GM23248 (cell line): ENCODE measurements at regions not wholly inside any gene's neighbourhood (a gene's known extent, or its start where the extent isn't known, plus 50 kb on each side); places are given as distances from the start of the nearest gene placed in this dataset.

ENCODE experiments used
- DNase-seq: peaks from one replicate; pipeline ENCODE4 v3.0.0-alpha.2; 2015
- H2AFZ ChIP-seq: fragments of 200-600 bp; sonication (generic); 2 replicates; pipeline ENCODE4 v1.6.1; 2016; ENCODE audit warnings: antibody characterized with exemption
- H3F3A ChIP-seq: fragments of 200-600 bp; sonication (generic); 2 replicates; pipeline ENCODE4 v1.6.1; 2016; ENCODE audit warnings: mild to moderate bottlenecking, antibody characterized with exemption, mixed run types; ENCODE audit not compliant: insufficient read depth
- H3K27ac ChIP-seq: fragments of 200-600 bp; sonication (generic); 2 replicates; pipeline ENCODE4 v1.5.1; 2016; ENCODE audit warnings: mild to moderate bottlenecking
- H3K27me3 ChIP-seq: fragments of 200-600 bp; sonication (generic); replicated peaks from 2 replicates; pipeline ENCODE4 v1.6.1; 2016; ENCODE audit warnings: mild to moderate bottlenecking; ENCODE audit not compliant: insufficient read depth
- H3K36me3 ChIP-seq: fragments of 200-600 bp; sonication (generic); 2 replicates; pipeline ENCODE4 v1.6.1; 2016; ENCODE audit warnings: low read depth, mild to moderate bottlenecking
- H3K4me1 ChIP-seq: fragments of 200-600 bp; sonication (generic); 2 replicates; pipeline ENCODE4 v1.6.1; 2016; ENCODE audit warnings: mild to moderate bottlenecking; ENCODE audit not compliant: insufficient read depth
- H3K4me2 ChIP-seq: fragments of 200-600 bp; sonication (generic); one replicate; pipeline ENCODE4 v1.6.1; 2016; ENCODE audit warnings: mild to moderate bottlenecking; ENCODE audit not compliant: unreplicated experiment
- H3K4me3 ChIP-seq: fragments of 200-600 bp; sonication (generic); 2 replicates; pipeline ENCODE4 v1.5.1; 2016; ENCODE audit warnings: mild to moderate bottlenecking
- H3K79me2 ChIP-seq: fragments of 200-600 bp; sonication (generic); 2 replicates; pipeline ENCODE4 v1.6.1; 2016; ENCODE audit warnings: mild to moderate bottlenecking; ENCODE audit not compliant: insufficient read depth
- H3K9ac ChIP-seq: fragments of 200-600 bp; sonication (generic); 2 replicates; pipeline ENCODE4 v1.6.1; 2016; ENCODE audit warnings: mild to moderate bottlenecking
- H3K9me2 ChIP-seq: fragments of 200-600 bp; sonication (generic); 2 replicates; pipeline ENCODE4 v1.6.1; 2016; ENCODE audit warnings: mixed run types, mild to moderate bottlenecking, moderate library complexity; ENCODE audit not compliant: insufficient read depth
- H3K9me3 ChIP-seq: fragments of 200-600 bp; sonication (generic); one replicate; pipeline ENCODE4 v1.6.1; 2017; ENCODE audit warnings: low read depth
- H4K20me1 ChIP-seq: fragments of 200-600 bp; sonication (generic); 2 replicates; pipeline ENCODE4 v1.6.0; 2016; ENCODE audit not compliant: insufficient read depth
- EZH2 ChIP-seq: fragments of 200-600 bp; sonication (generic); IDR thresholded peaks from 2 replicates; pipeline ENCODE4 v1.6.1; 2018; ENCODE audit warnings: antibody characterized with exemption, mild to moderate bottlenecking; ENCODE audit not compliant: insufficient read depth, poor library complexity, severe bottlenecking
- EZH2phosphoT487 ChIP-seq: fragments of 200-600 bp; sonication (generic); IDR thresholded peaks from 2 replicates; pipeline ENCODE4 v1.6.1; 2018; ENCODE audit warnings: antibody characterized with exemption, moderate library complexity, mild to moderate bottlenecking, low read depth; ENCODE audit not compliant: insufficient read depth
- WGBS, 2 experiments: methylation state at CpG; one replicate each; pipeline ENCODE4 v1.1.6; 2015 to 2017; ENCODE audit warnings: low lambda C conversion rate in 2 of 2, low coverage in 1 of 2; ENCODE audit errors: missing lambda C conversion rate in 2 of 2; 5-methylcytosine and 5-hydroxymethylcytosine counted together
- in situ Hi-C: fragments of 300-500 bp; cut with MboI; formaldehyde crosslinking; loops from 2 replicates; pipeline ENCODE4 v1.15.0; 2020

DNA sequence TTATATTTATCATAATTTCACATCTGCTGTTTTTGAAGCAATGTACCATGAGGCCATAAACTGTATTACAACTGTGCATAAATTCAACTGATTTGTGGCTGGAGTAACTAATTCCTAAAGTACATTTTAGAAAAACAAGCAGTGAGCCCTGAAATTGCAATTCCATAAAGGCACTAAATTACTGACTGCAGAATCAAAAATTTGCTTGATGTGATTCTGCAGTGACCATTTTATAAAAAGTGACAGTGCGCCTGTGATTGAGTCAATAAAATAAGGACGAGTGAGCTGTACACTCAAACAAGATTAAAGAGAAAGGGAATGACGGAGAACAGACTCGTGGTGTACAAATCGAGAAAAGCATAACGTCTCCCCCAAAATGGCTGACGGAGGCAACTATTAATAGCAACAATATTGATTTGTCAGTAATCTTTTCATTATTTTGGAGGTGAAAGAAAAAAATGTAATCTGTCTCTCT lies 121.4 kb upstream of the MEIS2 start:
- no peaks in the 10 kb centered on the region for H3K4me1 ChIP-seq
- no peaks in the 10 kb centered on the region for H3K79me2 ChIP-seq
- WGBS, 2 experiments: 55 to 57% methylated on average over 7 of the region's 7 CpGs
- no peaks in the 10 kb centered on the region for H3K9me3 ChIP-seq
- H3K4me2 ChIP-seq: no peak overlapping the region
- H3K27me3 ChIP-seq: peaks cover 34% of the 10 kb centered on the region
- no peak overlapping the region for H3K4me3 ChIP-seq
- TF ChIP-seq EZH2 (no peak), EZH2phosphoT487 (no peak)
- H2AFZ ChIP-seq: no peak overlapping the region
- H3K9me2 ChIP-seq: no peaks in the 10 kb centered on the region
- H3F3A ChIP-seq: no peaks in the 10 kb centered on the region
- H4K20me1 ChIP-seq: no peaks in the 10 kb centered on the region
- H3K36me3 ChIP-seq: no peaks in the 10 kb centered on the region
- in situ Hi-C loops: no loop called here
- H3K27ac ChIP-seq: no peak overlapping the region
- H3K9ac ChIP-seq: no peak overlapping the region
- DNase-seq: no peak

DNA sequence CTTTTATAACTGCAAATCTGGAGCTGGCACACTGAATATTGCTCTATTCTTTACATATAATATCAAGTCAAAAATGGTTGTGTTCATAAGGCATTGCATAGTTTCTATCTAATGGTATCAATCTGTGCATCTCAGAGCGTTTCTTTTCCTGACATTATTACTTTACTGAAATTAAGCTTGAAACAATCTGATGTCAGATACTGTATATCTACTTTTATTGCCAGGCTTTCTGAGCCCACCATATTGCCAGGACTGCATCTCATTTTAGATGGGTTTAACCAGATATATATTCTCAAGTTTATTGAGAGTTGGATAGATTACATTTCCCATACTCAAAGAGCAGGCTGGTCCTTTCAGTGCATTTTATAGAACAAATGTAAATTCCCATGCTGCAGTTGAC lies 122.7 kb upstream of the MEIS2 start:
- H3K4me2 ChIP-seq: no peak overlapping the region
- no peaks in the 10 kb centered on the region for H4K20me1 ChIP-seq
- H3K9me3 ChIP-seq: no peaks in the 10 kb centered on the region
- no peak for DNase-seq
- no peak overlapping the region for H3K9ac ChIP-seq
- no peak overlapping the region for H3K4me3 ChIP-seq
- H3K27ac ChIP-seq: no peak overlapping the region
- TF ChIP-seq EZH2phosphoT487 (no peak), EZH2 (no peak)
- H3K79me2 ChIP-seq: no peaks in the 10 kb centered on the region
- no peaks in the 10 kb centered on the region for H3K9me2 ChIP-seq
- in situ Hi-C loops: no loop called here
- H3K36me3 ChIP-seq: no peaks in the 10 kb centered on the region
- peaks cover 30% of the 10 kb centered on the region for H3K27me3 ChIP-seq
- H2AFZ ChIP-seq: no peak overlapping the region
- H3K4me1 ChIP-seq: no peaks in the 10 kb centered on the region
- 11 to 15% methylated on average over 1 of the region's 1 CpG for WGBS, 2 experiments
- no peaks in the 10 kb centered on the region for H3F3A ChIP-seq

DNA sequence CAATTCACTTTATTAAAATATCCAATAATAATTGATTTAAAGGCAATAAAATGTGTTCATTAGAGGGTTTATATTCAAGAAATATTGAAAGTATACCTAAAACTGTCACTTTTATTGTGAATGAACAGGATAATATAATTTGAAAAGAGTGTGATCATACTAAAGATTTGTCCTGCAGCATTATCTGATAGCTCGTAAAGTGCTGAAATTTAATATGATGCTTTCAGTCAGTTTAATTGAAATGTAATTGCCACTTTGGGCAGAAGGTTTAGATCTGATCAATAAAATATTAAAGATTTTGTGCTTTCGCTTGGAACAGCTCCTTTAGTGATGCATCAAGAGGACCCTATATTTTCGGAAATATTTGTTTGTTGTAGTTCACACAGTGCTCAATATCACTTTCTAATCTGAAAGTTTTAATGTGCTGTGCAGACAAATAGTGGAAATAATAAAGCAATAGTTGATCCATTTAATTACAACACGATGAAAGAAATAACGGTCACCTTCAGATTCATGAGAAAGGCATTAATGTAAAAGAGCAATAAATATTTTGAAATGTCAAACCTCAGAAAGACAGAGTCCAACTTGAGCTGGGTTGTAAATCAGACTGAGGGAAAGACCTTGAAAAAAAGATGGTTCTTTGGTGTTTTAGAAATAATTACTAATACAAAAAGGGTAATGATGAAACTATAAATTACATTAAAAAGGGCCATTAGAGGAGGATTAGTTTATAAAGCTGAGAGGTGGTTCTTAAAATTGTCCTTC lies 129.7 kb upstream of the MEIS2 start:
- Histone ChIP-seq H2AFZ (no peak overlapping the region), H3K9me2 (no peaks in the 10 kb centered on the region), H3K9ac (no peak overlapping the region), H3F3A (no peaks in the 10 kb centered on the region), H4K20me1 (no peaks in the 10 kb centered on the region), H3K36me3 (no peaks in the 10 kb centered on the region), H3K9me3 (no peaks in the 10 kb centered on the region), H3K4me3 (no peak overlapping the region), H3K27ac (no peak overlapping the region), H3K27me3 (no peaks in the 10 kb centered on the region), H3K79me2 (no peaks in the 10 kb centered on the region), H3K4me1 (no peaks in the 10 kb centered on the region), H3K4me2 (no peak overlapping the region)
- DNase-seq: no peak
- TF ChIP-seq EZH2phosphoT487: no peak
- TF ChIP-seq EZH2: no peak
- 38 to 48% methylated on average over 5 of the region's 5 CpGs for WGBS, 2 experiments
- in situ Hi-C loops: no loop called here

DNA sequence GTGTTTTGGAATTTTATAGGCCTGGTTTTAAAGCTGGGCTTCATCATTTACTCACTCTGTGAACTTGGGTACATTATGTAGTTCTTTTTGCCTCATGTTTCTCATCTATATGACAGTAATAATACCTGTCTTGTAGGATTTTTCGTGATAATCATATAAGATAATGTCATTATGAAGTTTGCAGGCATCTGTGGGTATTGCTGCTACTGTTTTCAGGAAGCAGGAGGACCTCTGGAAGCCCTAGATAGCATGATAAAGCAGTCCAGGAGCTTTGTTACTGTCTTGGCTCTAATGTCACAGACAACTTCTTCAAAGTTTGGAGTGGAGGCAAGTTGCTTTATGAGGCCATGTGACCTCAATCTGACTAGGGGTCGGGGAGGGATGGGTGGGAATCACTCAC lies 145.0 kb upstream of the MEIS2 start:
- Histone ChIP-seq H3K4me1 (no peaks in the 10 kb centered on the region), H3K9me3 (no peaks in the 10 kb centered on the region), H3K9me2 (no peaks in the 10 kb centered on the region), H4K20me1 (no peaks in the 10 kb centered on the region), H3K79me2 (no peaks in the 10 kb centered on the region), H3K27me3 (no peaks in the 10 kb centered on the region), H3K27ac (no peak overlapping the region), H3K9ac (no peak overlapping the region), H3K36me3 (no peaks in the 10 kb centered on the region), H2AFZ (no peak overlapping the region), H3K4me2 (no peak overlapping the region), H3F3A (no peaks in the 10 kb centered on the region), H3K4me3 (no peak overlapping the region)
- no peak for DNase-seq
- no peak for TF ChIP-seq EZH2phosphoT487
- no peak for TF ChIP-seq EZH2
- WGBS, 2 experiments: 2 to 3% methylated on average over 2 of the region's 2 CpGs
- in situ Hi-C loops: no loop called here

DNA sequence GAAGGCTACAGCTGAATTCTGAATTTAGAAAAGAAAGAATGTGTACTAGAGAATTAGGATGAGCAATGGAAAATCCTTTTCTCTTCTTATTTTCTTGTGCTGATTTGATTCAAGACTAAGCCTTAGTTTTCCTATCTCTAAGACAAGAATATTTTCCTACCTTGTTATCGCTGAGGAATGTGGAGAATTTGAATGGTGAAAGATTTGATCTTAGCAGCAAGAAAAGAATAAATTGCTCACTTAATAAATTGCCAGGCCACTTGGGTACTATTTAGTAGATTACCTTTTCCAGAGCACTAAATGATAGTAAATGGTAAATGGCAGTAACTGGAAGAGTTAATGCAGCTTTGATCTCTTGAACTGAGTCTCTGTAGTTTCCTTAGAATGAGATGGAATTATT lies 145.7 kb upstream of the MEIS2 start:
- Histone ChIP-seq H3K4me2 (no peak overlapping the region), H3F3A (no peaks in the 10 kb centered on the region), H3K9me2 (no peaks in the 10 kb centered on the region), H3K27ac (no peak overlapping the region), H3K9me3 (no peaks in the 10 kb centered on the region), H3K36me3 (no peaks in the 10 kb centered on the region), H3K9ac (no peak overlapping the region), H3K4me1 (no peaks in the 10 kb centered on the region), H2AFZ (no peak overlapping the region), H3K79me2 (no peaks in the 10 kb centered on the region), H3K27me3 (no peaks in the 10 kb centered on the region), H3K4me3 (no peak overlapping the region), H4K20me1 (no peaks in the 10 kb centered on the region)
- 33 to 44% methylated on average over 1 of the region's 1 CpG for WGBS, 2 experiments
- no peak for DNase-seq
- in situ Hi-C loops: no loop called here
- TF ChIP-seq EZH2phosphoT487 (no peak), EZH2 (no peak)
